K562 (cell line): ENCODE measurements at regions not wholly inside any gene's neighbourhood (a gene's known extent, or its start where the extent isn't known, plus 50 kb on each side); places are given as distances from the start of the nearest gene placed in this dataset.

ENCODE experiments used
- ATF1 ChIP-seq, 2 experiments: fragments of 450-650 bp in 1 of 2; IDR thresholded peaks; 2 replicates each; pipeline ENCODE4 v1.6.1; 2016; ENCODE audit warnings: missing compliant biosample characterization in 1 of 2, missing genetic modification characterization in 1 of 2
- BHLHE40 ChIP-seq: IDR thresholded peaks from 2 replicates; pipeline ENCODE4 v1.6.1; 2011; ENCODE audit warnings: low read length, improper control_type of control experiment
- CREBBP ChIP-seq: IDR thresholded peaks from one replicate; pipeline ENCODE4 v1.6.1; 2012; ENCODE audit warnings: low read depth, mild to moderate bottlenecking, control low read depth, inconsistent platforms, low read length
- FOXA3 ChIP-seq, 2 experiments: fragments of 450-650 bp in 1 of 2; sonication (generic) in 1 of 2; formaldehyde crosslinking; IDR thresholded peaks in 1 of 2; conservative IDR thresholded peaks in 1 of 2; 2 replicates each; pipeline versions ENCODE4 v1.4.0 to v1.8.0; 2020 to 2022; ENCODE audit warnings: mild to moderate bottlenecking in 2 of 2, missing genetic modification reagents in 1 of 2
- FUS ChIP-seq: fragments of 200-400 bp; formaldehyde crosslinking; optimal IDR thresholded peaks from 2 replicates; pipeline ENCODE3; 2017; ENCODE audit warnings: low read depth, low read length
- GATAD2B ChIP-seq: fragments of 450-650 bp; IDR thresholded peaks from 2 replicates; pipeline ENCODE4 v1.6.1; 2017; ENCODE audit warnings: mild to moderate bottlenecking, borderline replicate concordance
- JUND ChIP-seq, 2 experiments: IDR thresholded peaks; 2 replicates in 1 of 2; 3 replicates in 1 of 2; pipeline ENCODE4 v1.6.1; 2011; ENCODE audit warnings: borderline replicate concordance in 2 of 2, low read depth in 2 of 2, low read length in 2 of 2, improper control_type of control experiment in 1 of 2, missing biosample characterization in 1 of 2, missing genetic modification characterization in 1 of 2, missing genetic modification reagents in 1 of 2
- LEF1 ChIP-seq: fragments of 450-650 bp; IDR thresholded peaks from 2 replicates; pipeline ENCODE4 v1.6.1; 2016; ENCODE audit warnings: mild to moderate bottlenecking
- NCOA4 ChIP-seq: fragments of 450-650 bp; IDR thresholded peaks from 2 replicates; pipeline ENCODE4 v1.6.1; 2018; ENCODE audit warnings: mild to moderate bottlenecking; ENCODE audit not compliant: partially characterized antibody
- NEUROD1 ChIP-seq: fragments of 150-350 bp; IDR thresholded peaks from 2 replicates; pipeline ENCODE4 v1.6.1; 2014; ENCODE audit warnings: borderline replicate concordance, low read length, low read depth; ENCODE audit not compliant: partially characterized antibody
- TBL1XR1 ChIP-seq, 2 experiments: IDR thresholded peaks; 2 replicates each; pipeline ENCODE4 v1.6.1; 2012; ENCODE audit warnings: improper control_type of control experiment in 2 of 2, low read length in 2 of 2, mild to moderate bottlenecking in 1 of 2
- TCF15 ChIP-seq: fragments of 250-450 bp; sonication (Bioruptor Pico); IDR thresholded peaks from 2 replicates; pipeline ENCODE4 v1.8.0; 2022; ENCODE audit warnings: moderate library complexity, mild to moderate bottlenecking, inconsistent platforms
- TCF3 ChIP-seq: sonication (generic); formaldehyde crosslinking; IDR thresholded peaks from 2 replicates; pipeline ENCODE4 v1.4.0; 2020; ENCODE audit warnings: mild to moderate bottlenecking, missing genetic modification reagents
- TEAD2 ChIP-seq: fragments of 450-650 bp; IDR thresholded peaks from 2 replicates; pipeline ENCODE4 v1.6.1; 2016; ENCODE audit warnings: missing genetic modification characterization, control low read depth, missing compliant biosample characterization
- ZBTB33 ChIP-seq: sonication (generic); formaldehyde crosslinking; IDR thresholded peaks from 2 replicates; pipeline ENCODE4 v1.8.1; 2023; ENCODE audit warnings: mild to moderate bottlenecking, missing genetic modification reagents
- ZNF551 ChIP-seq: fragments of 250-450 bp; sonication (Bioruptor Pico); IDR thresholded peaks from 2 replicates; pipeline ENCODE4 v1.5.0; 2021; ENCODE audit warnings: mild to moderate bottlenecking, moderate library complexity
- ZNF561 ChIP-seq: fragments of 450-650 bp; formaldehyde crosslinking; conservative IDR thresholded peaks from 2 replicates; pipeline ENCODE4 v1.4.0; 2020; ENCODE audit warnings: mild to moderate bottlenecking, moderate library complexity
- TF ChIP-seq, protein P1 (sequence below): fragments of 450-650 bp; IDR thresholded peaks from 2 replicates; pipeline ENCODE4 v1.6.1; 2017; ENCODE audit warnings: mild to moderate bottlenecking, moderate library complexity
- TF ChIP-seq, protein P2 (sequence below): fragments of 450-650 bp; IDR thresholded peaks from 2 replicates; pipeline ENCODE4 v1.7.1; 2018; ENCODE audit warnings: mild to moderate bottlenecking, low read depth; ENCODE audit not compliant: partially characterized antibody

GRCh38 chr6:27176523-27177484, 70.7 kb upstream of the PRSS16 start (continued):
- no peak for TF ChIP-seq TCF15
- no peak for TF ChIP-seq ZNF561
- TF ChIP-seq GATAD2B: no peak
- TF ChIP-seq, protein P1, sequence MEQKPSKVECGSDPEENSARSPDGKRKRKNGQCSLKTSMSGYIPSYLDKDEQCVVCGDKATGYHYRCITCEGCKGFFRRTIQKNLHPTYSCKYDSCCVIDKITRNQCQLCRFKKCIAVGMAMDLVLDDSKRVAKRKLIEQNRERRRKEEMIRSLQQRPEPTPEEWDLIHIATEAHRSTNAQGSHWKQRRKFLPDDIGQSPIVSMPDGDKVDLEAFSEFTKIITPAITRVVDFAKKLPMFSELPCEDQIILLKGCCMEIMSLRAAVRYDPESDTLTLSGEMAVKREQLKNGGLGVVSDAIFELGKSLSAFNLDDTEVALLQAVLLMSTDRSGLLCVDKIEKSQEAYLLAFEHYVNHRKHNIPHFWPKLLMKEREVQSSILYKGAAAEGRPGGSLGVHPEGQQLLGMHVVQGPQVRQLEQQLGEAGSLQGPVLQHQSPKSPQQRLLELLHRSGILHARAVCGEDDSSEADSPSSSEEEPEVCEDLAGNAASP: no peak
- TF ChIP-seq TEAD2: no peak
- TF ChIP-seq ZNF551 (CRISPR knock-in tag): no peak
- TF ChIP-seq BHLHE40: no peak
- TF ChIP-seq CREBBP: no peak
- TF ChIP-seq LEF1: no peak
- 0 out of 2 replicates have a peak, but pooled peaks have one; percentile 12 for TF ChIP-seq ZBTB33 (CRISPR knock-in tag)
- peak; percentile 69 to 90; a peak in 3 of 4 replicates for TF ChIP-seq TBL1XR1 (IDR thresholded peaks at IDR 0.05; ENCODE audit: low read length in 2 of 2)
- no peak for TF ChIP-seq FOXA3 (CRISPR knock-in tag; conservative IDR thresholded peaks at IDR 0.05 in 1 of 2, IDR thresholded peaks at IDR 0.05 in 1 of 2)
- no peak for TF ChIP-seq FUS
- no peak for TF ChIP-seq TCF3 (CRISPR knock-in tag)
- no peak for TF ChIP-seq ATF1 (CRISPR knock-in tag; IDR thresholded peaks at IDR 0.05)
- peak; percentile 25; the same call in 1 of the 2 replicates for TF ChIP-seq ATF1 (tag; IDR thresholded peaks at IDR 0.05)
- TF ChIP-seq, protein P2, sequence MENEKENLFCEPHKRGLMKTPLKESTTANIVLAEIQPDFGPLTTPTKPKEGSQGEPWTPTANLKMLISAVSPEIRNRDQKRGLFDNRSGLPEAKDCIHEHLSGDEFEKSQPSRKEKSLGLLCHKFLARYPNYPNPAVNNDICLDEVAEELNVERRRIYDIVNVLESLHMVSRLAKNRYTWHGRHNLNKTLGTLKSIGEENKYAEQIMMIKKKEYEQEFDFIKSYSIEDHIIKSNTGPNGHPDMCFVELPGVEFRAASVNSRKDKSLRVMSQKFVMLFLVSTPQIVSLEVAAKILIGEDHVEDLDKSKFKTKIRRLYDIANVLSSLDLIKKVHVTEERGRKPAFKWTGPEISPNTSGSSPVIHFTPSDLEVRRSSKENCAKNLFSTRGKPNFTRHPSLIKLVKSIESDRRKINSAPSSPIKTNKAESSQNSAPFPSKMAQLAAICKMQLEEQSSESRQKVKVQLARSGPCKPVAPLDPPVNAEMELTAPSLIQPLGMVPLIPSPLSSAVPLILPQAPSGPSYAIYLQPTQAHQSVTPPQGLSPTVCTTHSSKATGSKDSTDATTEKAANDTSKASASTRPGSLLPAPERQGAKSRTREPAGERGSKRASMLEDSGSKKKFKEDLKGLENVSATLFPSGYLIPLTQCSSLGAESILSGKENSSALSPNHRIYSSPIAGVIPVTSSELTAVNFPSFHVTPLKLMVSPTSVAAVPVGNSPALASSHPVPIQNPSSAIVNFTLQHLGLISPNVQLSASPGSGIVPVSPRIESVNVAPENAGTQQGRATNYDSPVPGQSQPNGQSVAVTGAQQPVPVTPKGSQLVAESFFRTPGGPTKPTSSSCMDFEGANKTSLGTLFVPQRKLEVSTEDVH: no peak
- TF ChIP-seq NEUROD1: peak; percentile 10
- no peak for TF ChIP-seq JUND (IDR thresholded peaks at IDR 0.05; ENCODE audit: borderline replicate concordance, low read depth, low read length)
- no peak for TF ChIP-seq JUND (tag; IDR thresholded peaks at IDR 0.05; ENCODE audit: borderline replicate concordance, low read depth, low read length)
- peak; percentile 81 for TF ChIP-seq NCOA4
